Stimulated activated CD8-positive, alpha-beta memory T cell treated with anti-CD3 and anti-CD28 coated beads, Interleukin-7, amount 100 ng/mL, for 48 hours (primary cell): ENCODE measurements at regions not wholly inside any gene's neighbourhood (a gene's known extent, or its start where the extent isn't known, plus 50 kb on each side); places are given as distances from the start of the nearest gene placed in this dataset.
"Not testable (repeated sequence)": the region's sequence is repeated elsewhere in the genome, so short reads cannot be mapped to it uniquely, and the experiment has no call there.

Source experiments
- DNase-seq, 2 donors: peaks; one replicate each; pipeline ENCODE4 v3.0.0-alpha.2; 2020; ENCODE audit warnings: low read depth in 1 of 2; ENCODE audit errors: extremely low read depth in 1 of 2

- no peak for DNase-seq
Observed at GRCh38 chr20:22941550-22941949, 93.6 kb upstream of the SSTR4 start.

- DNase-seq, result no peak
Observed at GRCh38 chr20:22942742-22943141, 92.4 kb upstream of the SSTR4 start.

- no peak for DNase-seq
Observed at GRCh38 chr20:22944062-22944461, 91.0 kb upstream of the SSTR4 start.

- no peak for DNase-seq
Observed at GRCh38 chr20:22944936-22945335, 90.2 kb upstream of the SSTR4 start.

GRCh38 chr20:22946596-22946995, 88.5 kb upstream of the SSTR4 start:
- DNase-seq, result no peak

GRCh38 chr20:22949331-22950109, 85.6 kb upstream of the SSTR4 start:
- no peak for DNase-seq

- no peak for DNase-seq
Observed at GRCh38 chr20:22951966-22952365, 83.1 kb upstream of the SSTR4 start.

- no peak for DNase-seq
Observed at GRCh38 chr20:22954661-22955060, 80.5 kb upstream of the SSTR4 start.

GRCh38 chr20:22958390-22958789, 76.7 kb upstream of the SSTR4 start:
- no peak for DNase-seq

GRCh38 chr20:22962567-22963439, 72.3 kb upstream of the SSTR4 start:
- no peak for DNase-seq

- DNase-seq, result no peak
Observed at GRCh38 chr20:22963581-22963980, 71.5 kb upstream of the SSTR4 start.

- no peak for DNase-seq
Observed at GRCh38 chr20:22966787-22967464, 68.2 kb upstream of the SSTR4 start.

- DNase-seq, result not testable (repeated sequence)
Observed at GRCh38 chr20:22967706-22968105, 67.4 kb upstream of the SSTR4 start.

GRCh38 chr20:22969031-22969430, 66.1 kb upstream of the SSTR4 start:
- DNase-seq, result not testable (repeated sequence)

GRCh38 chr20:22971077-22971476, 64.0 kb upstream of the SSTR4 start:
- DNase-seq, result not testable (repeated sequence)

GRCh38 chr20:22974354-22974753, 60.8 kb upstream of the SSTR4 start:
- DNase-seq, result no peak

- no peak for DNase-seq
Observed at GRCh38 chr20:22977047-22977785, 57.9 kb upstream of the SSTR4 start.

- no peak for DNase-seq
Observed at GRCh38 chr20:22984008-22984407, 51.1 kb upstream of the SSTR4 start.

- no peak for DNase-seq
Observed at GRCh38 chr20:22984606-22985005, 50.5 kb upstream of the SSTR4 start.

- DNase-seq, result no peak
Observed at GRCh38 chr20:22985239-22985778, 49.8 kb upstream of the SSTR4 start.
